ENCODE measurements at regions not wholly inside any gene's neighbourhood (a gene's known extent, or its start where the extent isn't known, plus 50 kb on each side); places are given as distances from the start of the nearest gene placed in this dataset.
"Not testable (repeated sequence)": the region's sequence is repeated elsewhere in the genome, so short reads cannot be mapped to it uniquely, and the experiment has no call there.

- Mint-ChIP-seq H3K4me1 (ENCODE audit: low read depth) (no peaks in the 10 kb centered on the region), H3K4me3 (no peak overlapping the region), H3K27ac (no peak overlapping the region), H3K36me3 (ENCODE audit: low read depth) (no peaks in the 10 kb centered on the region), H3K27me3 (no peaks in the 10 kb centered on the region), H3K9me3 (peaks cover 2% of the 10 kb centered on the region)
- DNase-seq = no peak
Observed at GRCh38 chr10:83706952-83707582, 432.2 kb upstream of the GHITM start.

DNA sequence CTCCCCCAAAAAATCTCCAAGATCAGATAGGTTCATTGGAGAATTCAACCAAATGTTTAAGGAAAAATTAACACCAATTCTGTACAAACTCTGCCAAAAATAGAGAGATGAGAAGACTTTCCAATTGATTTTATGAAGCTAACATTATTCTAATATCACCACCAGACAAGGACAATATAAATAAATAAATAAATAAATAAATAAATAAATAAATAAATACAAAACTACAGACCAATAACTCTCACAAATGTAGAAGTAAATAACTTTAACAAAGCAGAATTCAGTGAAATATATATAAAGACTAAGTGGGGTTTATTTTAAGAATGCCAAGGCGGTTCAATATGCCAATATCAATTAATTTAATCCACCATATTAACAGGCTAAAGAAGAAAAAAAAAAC lies 425.9 kb upstream of the GHITM start:
- Mint-ChIP-seq H3K27me3 (no peaks in the 10 kb centered on the region), H3K27ac (no peak overlapping the region), H3K36me3 (ENCODE audit: low read depth) (no peaks in the 10 kb centered on the region), H3K9me3 (no peaks in the 10 kb centered on the region), H3K4me3 (no peak overlapping the region), H3K4me1 (ENCODE audit: low read depth) (no peaks in the 10 kb centered on the region)
- no peak for DNase-seq

- Mint-ChIP-seq H3K4me3 (no peak overlapping the region), H3K36me3 (ENCODE audit: low read depth) (no peaks in the 10 kb centered on the region), H3K4me1 (ENCODE audit: low read depth) (no peaks in the 10 kb centered on the region), H3K9me3 (peaks cover 6% of the 10 kb centered on the region), H3K27ac (no peak overlapping the region), H3K27me3 (no peaks in the 10 kb centered on the region)
- no peak for DNase-seq
Observed at GRCh38 chr10:83723080-83723479, 416.2 kb upstream of the GHITM start.

DNA sequence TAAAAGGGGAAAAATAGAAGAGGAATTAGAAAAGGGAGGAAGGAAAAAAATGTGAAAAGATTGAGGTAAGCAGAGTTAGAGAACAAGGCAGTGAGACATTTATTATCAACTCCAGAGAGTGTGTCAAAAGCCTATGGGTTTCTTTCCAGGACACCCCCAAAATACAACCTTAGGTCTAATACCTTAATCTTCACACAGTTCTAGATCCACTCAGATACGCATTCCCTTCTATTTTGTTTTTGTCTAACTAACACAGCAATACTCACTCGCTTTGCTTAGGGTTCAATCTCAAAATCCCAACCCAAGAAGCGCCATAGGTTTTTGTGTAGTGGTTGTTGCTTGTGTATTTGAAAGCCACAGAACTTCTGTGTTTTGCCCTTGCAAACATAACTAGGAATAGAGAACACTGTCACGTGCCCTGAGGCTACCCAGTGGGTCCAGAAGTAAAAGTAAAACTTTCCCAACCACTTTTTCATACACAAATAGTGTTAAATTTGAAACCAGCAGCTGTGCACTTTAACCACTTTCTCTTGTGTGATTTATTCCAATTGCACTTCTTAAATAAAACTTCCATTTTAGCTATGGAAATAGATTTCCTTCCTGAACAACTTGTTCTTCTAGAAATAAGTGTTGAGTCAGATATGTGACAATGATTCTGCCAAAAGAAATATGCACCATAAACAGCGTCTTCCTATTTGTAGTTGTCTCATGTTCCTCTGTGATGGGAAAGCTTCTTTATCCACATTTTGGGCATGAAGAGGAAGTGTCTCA lies 414.7 kb upstream of the GHITM start:
- Mint-ChIP-seq H3K4me1 (ENCODE audit: low read depth) (no peaks in the 10 kb centered on the region), H3K36me3 (ENCODE audit: low read depth) (no peaks in the 10 kb centered on the region), H3K9me3 (peaks cover 3% of the 10 kb centered on the region), H3K27ac (no peak overlapping the region), H3K27me3 (no peaks in the 10 kb centered on the region), H3K4me3 (no peak overlapping the region)
- DNase-seq = no peak

DNA sequence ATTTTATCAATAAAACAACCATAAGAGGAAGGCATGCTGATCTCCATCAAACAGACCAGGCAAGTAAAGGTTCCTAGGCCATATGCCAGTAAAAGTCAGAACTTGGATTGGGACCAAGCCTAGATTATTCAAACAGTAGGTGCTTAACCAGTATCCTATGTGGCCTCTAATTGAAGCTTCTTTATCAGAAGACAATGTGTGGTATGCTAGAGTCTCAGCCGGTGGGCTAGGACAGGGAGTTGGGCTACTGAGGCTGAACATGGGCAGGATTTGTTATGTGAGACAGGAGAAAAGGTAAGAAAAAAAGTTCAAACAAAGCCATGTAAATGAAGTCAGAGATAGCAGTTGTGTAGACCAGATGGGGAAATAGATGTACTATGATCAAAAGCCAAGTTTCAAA lies 413.7 kb upstream of the GHITM start:
- Mint-ChIP-seq H3K36me3 (ENCODE audit: low read depth) (no peaks in the 10 kb centered on the region), H3K4me3 (no peak overlapping the region), H3K4me1 (ENCODE audit: low read depth) (no peaks in the 10 kb centered on the region), H3K27ac (no peak overlapping the region), H3K9me3 (no peaks in the 10 kb centered on the region), H3K27me3 (no peaks in the 10 kb centered on the region)
- DNase-seq = no peak

- no peaks in the 10 kb centered on the region for H3K36me3 Mint-ChIP-seq (ENCODE audit: low read depth)
- H3K4me3 Mint-ChIP-seq = no peak overlapping the region
- H3K27me3 Mint-ChIP-seq = no peaks in the 10 kb centered on the region
- peaks cover 16% of the 10 kb centered on the region for H3K9me3 Mint-ChIP-seq
- H3K4me1 Mint-ChIP-seq (ENCODE audit: low read depth) = no peaks in the 10 kb centered on the region
- no peak for DNase-seq
- no peak overlapping the region for H3K27ac Mint-ChIP-seq
Observed at GRCh38 chr10:83734278-83734677, 405.0 kb upstream of the GHITM start.

- Mint-ChIP-seq H3K9me3 (peaks cover 21% of the 10 kb centered on the region), H3K36me3 (ENCODE audit: low read depth) (no peaks in the 10 kb centered on the region), H3K27ac (no peak overlapping the region), H3K4me1 (ENCODE audit: low read depth) (no peaks in the 10 kb centered on the region), H3K27me3 (no peaks in the 10 kb centered on the region), H3K4me3 (no peak overlapping the region)
- no peak for DNase-seq
Observed at GRCh38 chr10:83736008-83736407, 403.3 kb upstream of the GHITM start.

DNA sequence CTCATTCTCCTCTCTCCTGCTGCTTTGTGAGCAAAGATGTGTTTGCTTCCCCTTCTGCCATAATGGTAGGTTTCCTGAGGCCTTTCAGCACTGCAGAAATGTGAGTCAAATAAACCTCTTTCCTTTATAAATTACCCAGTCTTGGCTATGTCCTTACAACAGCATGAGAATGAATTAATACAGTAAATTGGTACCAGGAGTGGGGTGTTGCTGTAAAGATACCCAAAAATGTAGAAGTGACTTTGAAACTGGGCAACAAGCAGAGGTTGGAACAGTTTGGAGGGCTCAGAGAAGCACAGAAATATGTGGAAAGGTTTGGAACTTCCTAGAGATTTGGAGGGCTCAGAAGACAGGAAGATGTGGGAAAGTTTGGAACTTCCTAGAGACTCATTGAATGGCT lies 388.7 kb upstream of the GHITM start:
- no peak for DNase-seq
- Mint-ChIP-seq H3K27me3 (no peaks in the 10 kb centered on the region), H3K4me1 (ENCODE audit: low read depth) (no peaks in the 10 kb centered on the region), H3K4me3 (no peak overlapping the region), H3K36me3 (ENCODE audit: low read depth) (no peaks in the 10 kb centered on the region), H3K9me3 (peaks cover 39% of the 10 kb centered on the region), H3K27ac (no peak overlapping the region)

- Mint-ChIP-seq H3K27ac (no peak overlapping the region), H3K36me3 (ENCODE audit: low read depth) (no peaks in the 10 kb centered on the region), H3K27me3 (no peaks in the 10 kb centered on the region), H3K4me1 (ENCODE audit: low read depth) (no peaks in the 10 kb centered on the region), H3K9me3 (peaks cover 41% of the 10 kb centered on the region), H3K4me3 (no peak overlapping the region)
- no peak for DNase-seq
Observed at GRCh38 chr10:83753490-83753889, 385.8 kb upstream of the GHITM start.

DNA sequence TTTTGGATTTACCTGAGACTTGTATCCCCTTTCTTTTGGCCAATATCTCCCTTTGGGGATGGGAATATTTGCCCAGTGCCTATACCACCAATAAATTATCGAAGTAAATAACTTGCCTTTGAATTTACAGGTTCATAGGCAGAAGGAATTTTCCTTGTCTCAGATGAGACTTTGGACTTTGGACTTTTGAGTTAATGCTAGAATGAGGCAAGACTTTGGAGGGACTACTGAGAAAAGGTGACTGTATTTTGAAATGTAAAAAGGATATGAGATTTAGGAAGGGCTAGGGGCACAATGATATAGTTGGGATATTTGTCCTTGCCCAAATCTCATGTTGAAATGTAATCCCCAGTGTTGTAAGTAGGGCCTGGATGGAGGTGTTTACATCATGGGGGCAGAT lies 384.5 kb upstream of the GHITM start:
- Mint-ChIP-seq H3K27me3 (no peaks in the 10 kb centered on the region), H3K27ac (no peak overlapping the region), H3K36me3 (ENCODE audit: low read depth) (no peaks in the 10 kb centered on the region), H3K4me1 (ENCODE audit: low read depth) (no peaks in the 10 kb centered on the region), H3K4me3 (no peak overlapping the region), H3K9me3 (peaks cover 32% of the 10 kb centered on the region)
- no peak for DNase-seq

DNA sequence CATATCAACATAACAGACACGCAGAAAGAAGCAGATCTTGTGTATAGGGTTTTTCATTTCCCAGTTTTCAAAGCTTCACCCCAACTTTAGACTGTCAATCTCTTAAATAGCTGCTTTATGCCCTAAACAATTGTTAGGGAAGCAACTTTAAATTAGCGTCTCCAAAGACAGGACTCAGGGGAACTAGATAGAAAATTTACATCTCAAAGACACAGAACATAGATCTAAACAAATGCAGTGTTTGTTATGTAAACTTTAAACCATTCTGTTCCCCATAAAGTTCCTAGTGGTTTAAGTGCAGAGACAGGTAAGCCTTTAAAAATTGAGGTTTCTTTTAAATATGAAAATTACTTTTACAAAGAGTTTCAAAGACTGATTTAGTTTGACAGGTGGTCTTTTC lies 379.2 kb upstream of the GHITM start:
- Mint-ChIP-seq H3K36me3 (ENCODE audit: low read depth) (no peaks in the 10 kb centered on the region), H3K4me3 (no peak overlapping the region), H3K9me3 (peaks cover 6% of the 10 kb centered on the region), H3K4me1 (ENCODE audit: low read depth) (no peaks in the 10 kb centered on the region), H3K27me3 (no peaks in the 10 kb centered on the region), H3K27ac (no peak overlapping the region)
- no peak for DNase-seq

- no peaks in the 10 kb centered on the region for H3K9me3 Mint-ChIP-seq
- DNase-seq = no peak
- no peaks in the 10 kb centered on the region for H3K4me1 Mint-ChIP-seq (ENCODE audit: low read depth)
- H3K27me3 Mint-ChIP-seq = no peaks in the 10 kb centered on the region
- no peaks in the 10 kb centered on the region for H3K36me3 Mint-ChIP-seq (ENCODE audit: low read depth)
- H3K4me3 Mint-ChIP-seq = no peak overlapping the region
- H3K27ac Mint-ChIP-seq = no peak overlapping the region
Observed at GRCh38 chr10:83764666-83765065, 374.6 kb upstream of the GHITM start.

- Mint-ChIP-seq H3K9me3 (no peaks in the 10 kb centered on the region), H3K4me1 (ENCODE audit: low read depth) (no peaks in the 10 kb centered on the region), H3K27me3 (no peaks in the 10 kb centered on the region), H3K27ac (no peak overlapping the region), H3K4me3 (no peak overlapping the region), H3K36me3 (ENCODE audit: low read depth) (no peaks in the 10 kb centered on the region)
- no peak for DNase-seq
Observed at GRCh38 chr10:83765731-83766130, 373.6 kb upstream of the GHITM start.

DNA sequence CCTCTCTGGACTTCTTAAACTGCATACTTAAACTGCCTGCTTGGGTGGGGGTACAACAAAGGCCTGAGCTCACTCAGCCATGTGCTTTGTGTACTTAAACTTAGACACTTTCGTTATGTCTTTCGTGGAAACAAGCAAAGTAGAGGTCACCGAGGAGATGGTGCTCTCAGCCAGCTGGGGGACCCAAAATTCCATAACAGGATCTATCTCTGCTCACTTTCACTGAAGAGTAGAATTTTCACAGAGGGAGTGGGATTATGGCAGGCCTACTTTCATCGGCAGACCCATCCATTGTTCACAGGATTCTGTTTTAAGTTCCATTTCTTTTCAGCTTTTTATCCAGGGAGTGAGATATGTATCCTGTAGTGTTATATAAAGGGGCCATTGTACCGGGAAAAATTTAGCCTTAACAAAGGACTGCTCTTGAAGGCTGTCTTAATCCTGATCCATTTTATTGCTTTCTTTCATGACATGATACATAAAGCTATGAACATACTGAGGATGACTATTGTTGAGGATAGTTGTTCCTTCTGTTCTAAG lies 370.0 kb upstream of the GHITM start:
- Mint-ChIP-seq H3K27ac (no peak overlapping the region), H3K9me3 (peaks cover 6% of the 10 kb centered on the region), H3K27me3 (no peaks in the 10 kb centered on the region), H3K4me1 (ENCODE audit: low read depth) (no peaks in the 10 kb centered on the region), H3K36me3 (ENCODE audit: low read depth) (no peaks in the 10 kb centered on the region), H3K4me3 (no peak overlapping the region)
- DNase-seq = no peak

GRCh38 chr10:83786701-83787100 lies 352.6 kb upstream of the GHITM start:
- H3K4me1 Mint-ChIP-seq (ENCODE audit: low read depth); H3K4me3 Mint-ChIP-seq; H3K27me3 Mint-ChIP-seq; H3K36me3 Mint-ChIP-seq (ENCODE audit: low read depth); DNase-seq; H3K27ac Mint-ChIP-seq: not testable (repeated sequence)
- H3K9me3 Mint-ChIP-seq = peaks cover 20% of the 10 kb centered on the region

Data from activated T-cell treated with anti-CD3 and anti-CD28 coated beads, Interleukin-2, amount 50 U/mL, for 24 hours (primary cell).